Calu3 (cell line): ENCODE measurements at regions not wholly inside any gene's neighbourhood (a gene's known extent, or its start where the extent isn't known, plus 50 kb on each side); places are given as distances from the start of the nearest gene placed in this dataset.

Experiments used
- BruUV-seq: library from RNA; stranded (reverse); fragments of 400-500 nt; replicated peaks from 2 replicates; lab custom pipeline; 2021; lab: Mats Ljungman, UMichigan
- CTCF ChIA-PET: fragments of 300-600 bp; sonication (Branson Sonifier 250); formaldehyde crosslinking; loops from one replicate; lab custom pipeline; 2022; ENCODE audit warnings: antibody characterized with exemption; lab: Charles Lee
- DNase-seq: peaks from one replicate; pipeline ENCODE4 v3.0.0; 2022
- H3K27ac Mint-ChIP-seq: one replicate; pipeline ENCODE4 v1.8.0; 2022; ENCODE audit warnings: mixed read lengths; ENCODE audit not compliant: unreplicated experiment
- H3K27me3 Mint-ChIP-seq: one replicate; pipeline ENCODE4 v1.8.0; 2022; ENCODE audit warnings: mixed read lengths; ENCODE audit not compliant: unreplicated experiment
- H3K36me3 Mint-ChIP-seq: one replicate; pipeline ENCODE4 v1.8.0; 2022; ENCODE audit warnings: mild to moderate bottlenecking, moderate library complexity, mixed read lengths; ENCODE audit not compliant: insufficient read depth, unreplicated experiment
- H3K4me1 Mint-ChIP-seq: one replicate; pipeline ENCODE4 v1.8.0; 2022; ENCODE audit warnings: mild to moderate bottlenecking, low read depth, mixed read lengths; ENCODE audit not compliant: unreplicated experiment
- H3K4me3 Mint-ChIP-seq: one replicate; pipeline ENCODE4 v1.8.0; 2022; ENCODE audit warnings: mild to moderate bottlenecking, low read depth, moderate library complexity, mixed read lengths; ENCODE audit not compliant: unreplicated experiment
- H3K9me3 Mint-ChIP-seq: one replicate; pipeline ENCODE4 v1.8.0; 2022; ENCODE audit warnings: low read depth, mixed read lengths; ENCODE audit not compliant: unreplicated experiment
- intact Hi-C: fragments of 100-400 bp; cut with micrococcal nuclease; formaldehyde crosslinking; loops from one replicate; pipeline ENCODE4 v1.10.0; 2022; ENCODE audit not compliant: unreplicated experiment
- TF ChIP-seq, protein P1 (sequence below): fragments of 200-600 bp; IDR thresholded peaks from one replicate; pipeline ENCODE4 v1.8.0; 2022; ENCODE audit warnings: antibody characterized with exemption; ENCODE audit not compliant: unreplicated experiment

DNA sequence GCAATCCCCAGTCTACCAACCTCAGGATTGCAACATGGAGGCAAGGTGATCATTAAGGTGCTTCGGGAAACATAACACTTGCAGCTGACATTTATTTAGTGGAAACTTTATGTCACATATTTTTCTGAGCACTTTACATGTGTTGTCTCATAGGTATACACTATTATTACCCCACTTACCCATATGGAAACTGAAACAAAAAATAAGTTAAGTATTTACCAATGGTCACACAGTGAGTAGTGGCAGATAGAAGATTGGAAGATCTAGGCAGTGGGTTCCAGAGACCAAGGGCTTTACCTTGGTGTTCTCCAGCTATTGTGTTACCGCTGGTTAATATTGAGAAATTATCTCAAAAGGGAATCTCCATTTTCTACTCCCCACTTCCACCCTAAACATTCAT is 1279.1 kb upstream of the SORCS1 start:
- TF ChIP-seq, protein P1, sequence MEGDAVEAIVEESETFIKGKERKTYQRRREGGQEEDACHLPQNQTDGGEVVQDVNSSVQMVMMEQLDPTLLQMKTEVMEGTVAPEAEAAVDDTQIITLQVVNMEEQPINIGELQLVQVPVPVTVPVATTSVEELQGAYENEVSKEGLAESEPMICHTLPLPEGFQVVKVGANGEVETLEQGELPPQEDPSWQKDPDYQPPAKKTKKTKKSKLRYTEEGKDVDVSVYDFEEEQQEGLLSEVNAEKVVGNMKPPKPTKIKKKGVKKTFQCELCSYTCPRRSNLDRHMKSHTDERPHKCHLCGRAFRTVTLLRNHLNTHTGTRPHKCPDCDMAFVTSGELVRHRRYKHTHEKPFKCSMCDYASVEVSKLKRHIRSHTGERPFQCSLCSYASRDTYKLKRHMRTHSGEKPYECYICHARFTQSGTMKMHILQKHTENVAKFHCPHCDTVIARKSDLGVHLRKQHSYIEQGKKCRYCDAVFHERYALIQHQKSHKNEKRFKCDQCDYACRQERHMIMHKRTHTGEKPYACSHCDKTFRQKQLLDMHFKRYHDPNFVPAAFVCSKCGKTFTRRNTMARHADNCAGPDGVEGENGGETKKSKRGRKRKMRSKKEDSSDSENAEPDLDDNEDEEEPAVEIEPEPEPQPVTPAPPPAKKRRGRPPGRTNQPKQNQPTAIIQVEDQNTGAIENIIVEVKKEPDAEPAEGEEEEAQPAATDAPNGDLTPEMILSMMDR, result no peak
- Mint-ChIP-seq H3K36me3 (no peaks in the 10 kb centered on the region), H3K4me3 (no peak overlapping the region), H3K4me1 (no peaks in the 10 kb centered on the region), H3K27me3 (no peaks in the 10 kb centered on the region), H3K9me3 (peaks cover 3% of the 10 kb centered on the region), H3K27ac (no peak overlapping the region)
- DNase-seq, result no peak
- no TSS peak for BruUV-seq
- CTCF ChIA-PET, result interaction anchor here (0.6 kb wide), 1 partner anchor 105 kb away, joined by 3 read pairs; no protein-coding TSS in a partner anchor
- intact Hi-C loops, result no loop called here

DNA sequence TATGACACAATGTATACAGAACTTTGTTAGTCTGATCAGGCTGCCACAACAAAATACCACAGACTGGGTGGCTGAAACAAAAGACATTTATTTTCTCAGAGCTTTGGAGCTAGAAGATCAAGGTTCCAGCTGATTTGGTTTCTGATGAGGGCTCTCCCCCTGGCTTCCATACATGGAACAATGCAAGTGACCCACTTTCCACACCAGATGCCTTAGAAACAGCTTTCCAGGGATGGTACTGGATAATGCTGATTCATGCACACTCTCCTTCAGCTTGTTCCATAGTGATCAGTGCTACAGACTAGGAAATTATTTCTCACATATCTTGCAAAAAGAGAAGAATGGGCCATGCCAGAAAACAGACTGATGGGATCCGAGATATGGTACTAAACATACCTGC is 1274.9 kb upstream of the SORCS1 start:
- no peaks in the 10 kb centered on the region for H3K27me3 Mint-ChIP-seq
- DNase-seq, result no peak
- no peak overlapping the region for H3K27ac Mint-ChIP-seq
- no peaks in the 10 kb centered on the region for H3K4me1 Mint-ChIP-seq
- CTCF ChIA-PET, result no interaction called here
- TF ChIP-seq, protein P1, result no peak
- no TSS peak for BruUV-seq
- intact Hi-C loops, result no loop called here
- H3K9me3 Mint-ChIP-seq, result peaks cover 12% of the 10 kb centered on the region
- no peaks in the 10 kb centered on the region for H3K36me3 Mint-ChIP-seq
- H3K4me3 Mint-ChIP-seq, result no peak overlapping the region

DNA sequence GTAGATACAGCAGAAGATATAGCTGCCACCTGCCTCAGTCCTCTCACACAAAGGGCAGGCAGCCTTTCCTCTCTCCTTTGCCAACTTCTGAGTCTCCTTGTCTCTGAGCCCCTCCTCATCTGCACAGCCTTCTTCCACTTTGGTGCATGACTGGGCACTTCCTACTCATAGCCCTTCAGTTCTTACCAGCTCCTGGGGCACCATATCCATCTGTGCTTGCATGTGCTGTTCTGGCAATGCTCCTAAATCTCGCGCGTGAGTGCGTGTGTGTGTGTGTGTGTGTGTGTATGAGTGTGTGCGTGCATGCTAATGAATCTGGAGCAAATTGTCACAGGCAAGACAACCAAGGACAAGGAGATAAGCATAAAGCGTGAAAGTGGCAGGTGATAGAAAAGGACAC is 1271.6 kb upstream of the SORCS1 start:
- DNase-seq, result no peak
- H3K27me3 Mint-ChIP-seq, result no peaks in the 10 kb centered on the region
- H3K36me3 Mint-ChIP-seq, result no peaks in the 10 kb centered on the region
- H3K4me3 Mint-ChIP-seq, result no peak overlapping the region
- no TSS peak for BruUV-seq
- intact Hi-C loops, result no loop called here
- CTCF ChIA-PET, result no interaction called here
- H3K27ac Mint-ChIP-seq, result no peak overlapping the region
- TF ChIP-seq, protein P1, result no peak
- H3K9me3 Mint-ChIP-seq, result peaks cover 14% of the 10 kb centered on the region
- H3K4me1 Mint-ChIP-seq, result no peaks in the 10 kb centered on the region

DNA sequence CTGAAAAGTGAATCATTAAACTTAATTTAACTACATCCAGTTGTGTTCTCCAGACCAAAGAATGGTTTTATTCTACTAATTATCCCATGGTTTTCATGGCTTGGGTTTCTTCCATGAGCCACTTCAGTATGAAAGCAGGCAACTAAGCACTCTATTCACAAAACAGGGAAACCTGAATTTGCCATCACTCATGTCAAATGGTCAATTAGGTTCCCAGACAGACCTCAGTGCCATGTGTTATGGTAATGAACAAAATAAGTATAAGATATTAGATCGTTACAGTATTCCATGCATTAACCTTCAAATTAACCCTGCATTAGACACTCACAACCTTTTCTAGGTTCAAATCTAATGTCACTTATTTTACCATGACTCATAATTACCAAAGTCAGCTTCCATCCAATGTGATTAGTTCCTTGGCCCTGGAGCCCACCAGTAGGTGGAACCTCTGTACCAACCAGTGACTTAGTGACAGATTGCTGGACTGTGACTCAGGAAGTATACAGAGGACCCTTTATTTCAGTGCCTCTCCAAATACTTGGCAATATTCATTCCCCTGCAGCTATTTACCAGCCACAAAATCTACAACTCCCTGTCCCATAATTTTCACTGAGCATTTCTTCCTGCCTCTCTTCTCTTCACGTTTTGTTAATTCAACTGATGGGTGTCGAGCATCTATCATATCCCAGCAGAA is 1270.2 kb upstream of the SORCS1 start:
- DNase-seq, result no peak
- peaks cover 14% of the 10 kb centered on the region for H3K9me3 Mint-ChIP-seq

More for the DNA sequence above, 1270.2 kb upstream of the SORCS1 start:
- Mint-ChIP-seq H3K4me3 (no peak overlapping the region), H3K27me3 (no peaks in the 10 kb centered on the region), H3K36me3 (no peaks in the 10 kb centered on the region), H3K4me1 (no peaks in the 10 kb centered on the region), H3K27ac (no peak overlapping the region)
- TF ChIP-seq, protein P1, result no peak
- intact Hi-C loops, result no loop called here
- CTCF ChIA-PET, result no interaction called here
- no TSS peak for BruUV-seq
